Neural cell (in vitro differentiated cells): ENCODE measurements at regions not wholly inside any gene's neighbourhood (a gene's known extent, or its start where the extent isn't known, plus 50 kb on each side); places are given as distances from the start of the nearest gene placed in this dataset.

ENCODE experiments used
- CTCF ChIP-seq: fragments of 450-650 bp; IDR thresholded peaks from 2 replicates; pipeline ENCODE4 v1.5.1; 2014; ENCODE audit warnings: antibody characterized with exemption, mild to moderate bottlenecking, moderate library complexity; ENCODE audit not compliant: poor library complexity, severe bottlenecking
- EZH2 ChIP-seq: fragments of 200-600, 300-800 bp; shearing (Covaris generic), sonication (generic); IDR thresholded peaks from 2 replicates; pipeline ENCODE4 v1.6.1; 2014; ENCODE audit warnings: antibody characterized with exemption, low read length, borderline replicate concordance, mild to moderate bottlenecking; ENCODE audit not compliant: insufficient read depth, poor library complexity, severe bottlenecking
- POLR2AphosphoS5 ChIP-seq: IDR thresholded peaks from 2 replicates; pipeline ENCODE4 v1.6.1; 2012
- REST ChIP-seq: IDR thresholded peaks from 2 replicates; pipeline ENCODE4 v1.6.1; 2012; ENCODE audit warnings: borderline replicate concordance

- no peak for TF ChIP-seq POLR2AphosphoS5
- TF ChIP-seq REST: no peak
- TF ChIP-seq CTCF: no peak
- no peak for TF ChIP-seq EZH2
Measured at GRCh38 chr5:19369561-19369960, 618.4 kb downstream of the CDH18 start.
